ENCODE measurements at regions not wholly inside any gene's neighbourhood (a gene's known extent, or its start where the extent isn't known, plus 50 kb on each side); places are given as distances from the start of the nearest gene placed in this dataset.

DNA sequence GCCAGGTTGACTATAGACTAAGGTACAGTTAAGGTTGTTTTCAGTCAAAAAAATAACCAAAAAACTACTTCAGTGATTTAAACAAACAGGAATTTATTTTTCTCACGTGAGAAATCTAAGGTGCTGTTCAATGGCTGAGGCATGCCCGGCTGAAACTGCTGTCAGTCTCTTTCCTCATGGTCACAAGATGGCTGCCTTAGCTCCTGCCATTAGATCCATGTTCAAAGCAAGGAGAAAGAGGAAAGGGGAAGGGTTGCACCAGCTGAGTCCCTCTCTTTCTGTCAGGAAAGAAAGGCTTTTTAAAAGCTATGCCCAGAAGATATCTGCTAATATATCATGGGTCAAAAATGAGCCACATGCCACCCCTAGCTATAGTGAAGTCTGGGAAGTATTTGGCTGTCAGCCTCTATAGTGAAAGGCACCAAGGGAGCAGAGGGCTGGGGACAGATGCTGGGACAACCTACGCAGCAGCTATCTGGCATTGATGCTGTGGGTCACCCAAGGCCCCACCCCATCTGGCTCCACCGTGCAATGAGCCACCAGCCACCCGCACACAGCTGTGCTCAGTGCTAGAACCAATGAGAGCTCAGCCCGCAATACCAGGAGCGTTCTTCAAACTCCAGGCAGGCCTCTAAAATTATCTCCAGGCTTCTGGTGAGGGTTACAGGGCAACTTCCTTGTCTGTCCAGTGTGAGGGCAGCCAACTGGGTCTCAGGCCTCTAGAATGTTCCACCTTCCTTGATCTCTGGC lies 64.7 kb upstream of the GATA2 start:
- TF ChIP-seq POLR2A (IDR thresholded peaks at IDR 0.05) (no peak), EP300 (IDR thresholded peaks at IDR 0.05) (no peak), POLR2AphosphoS5 (IDR thresholded peaks at IDR 0.05) (no peak)
- TF ChIP-seq, protein P1, sequence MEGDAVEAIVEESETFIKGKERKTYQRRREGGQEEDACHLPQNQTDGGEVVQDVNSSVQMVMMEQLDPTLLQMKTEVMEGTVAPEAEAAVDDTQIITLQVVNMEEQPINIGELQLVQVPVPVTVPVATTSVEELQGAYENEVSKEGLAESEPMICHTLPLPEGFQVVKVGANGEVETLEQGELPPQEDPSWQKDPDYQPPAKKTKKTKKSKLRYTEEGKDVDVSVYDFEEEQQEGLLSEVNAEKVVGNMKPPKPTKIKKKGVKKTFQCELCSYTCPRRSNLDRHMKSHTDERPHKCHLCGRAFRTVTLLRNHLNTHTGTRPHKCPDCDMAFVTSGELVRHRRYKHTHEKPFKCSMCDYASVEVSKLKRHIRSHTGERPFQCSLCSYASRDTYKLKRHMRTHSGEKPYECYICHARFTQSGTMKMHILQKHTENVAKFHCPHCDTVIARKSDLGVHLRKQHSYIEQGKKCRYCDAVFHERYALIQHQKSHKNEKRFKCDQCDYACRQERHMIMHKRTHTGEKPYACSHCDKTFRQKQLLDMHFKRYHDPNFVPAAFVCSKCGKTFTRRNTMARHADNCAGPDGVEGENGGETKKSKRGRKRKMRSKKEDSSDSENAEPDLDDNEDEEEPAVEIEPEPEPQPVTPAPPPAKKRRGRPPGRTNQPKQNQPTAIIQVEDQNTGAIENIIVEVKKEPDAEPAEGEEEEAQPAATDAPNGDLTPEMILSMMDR (IDR thresholded peaks at IDR 0.05), result no peak
- ATAC-seq, result no peak
- Histone ChIP-seq H3K27me3 (peaks cover 74% of the 10 kb centered on the region), H3K4me3 (no peak overlapping the region), H3K36me3 (no peaks in the 10 kb centered on the region), H3K4me1 (peaks cover 0 to 15% (median 0%) of the 10 kb centered on the region in 3 donors), H3K9me3 (peaks cover 0 to 7% (median 0%) of the 10 kb centered on the region in 3 donors), H3K27ac (no peak overlapping the region)
- WGBS, 2 donors (ENCODE audit: low coverage in 1 of 2), result 87 to 91% methylated on average over 4 to 5 of the region's 7 CpGs

DNA sequence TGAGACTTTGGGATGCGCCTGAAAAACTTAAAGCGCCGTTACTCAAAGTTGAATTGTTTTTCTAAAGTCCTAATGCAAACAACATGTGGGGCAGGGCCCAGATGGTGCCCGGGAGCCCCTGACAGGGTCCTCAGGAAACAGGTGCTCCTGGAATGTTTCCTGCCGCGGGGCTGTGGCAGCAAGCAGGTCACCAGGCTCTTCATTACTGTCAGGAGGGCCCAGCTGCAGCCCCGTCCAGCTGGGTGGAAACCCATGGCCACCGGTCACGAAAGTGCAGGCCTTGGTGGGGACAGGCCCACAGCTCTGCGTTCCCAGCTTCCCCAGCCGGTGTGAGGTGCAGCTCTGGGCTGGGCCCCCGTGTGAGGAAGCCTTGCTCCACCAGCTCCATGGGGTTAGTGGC lies 63.9 kb upstream of the GATA2 start:
- H3K36me3 ChIP-seq, result no peaks in the 10 kb centered on the region
- no peak overlapping the region for H3K27ac ChIP-seq
- ATAC-seq, result no peak
- peaks cover 0 to 15% (median 0%) of the 10 kb centered on the region in 3 donors for H3K4me1 ChIP-seq
- WGBS, 2 donors (ENCODE audit: low coverage in 1 of 2), result 76% methylated on average over 3 of the region's 12 CpGs; no CpG with 5 or more reads in 1 of the 2 donors
- H3K9me3 ChIP-seq, result peaks cover 0 to 7% (median 0%) of the 10 kb centered on the region in 3 donors
- H3K4me3 ChIP-seq, result no peak overlapping the region
- TF ChIP-seq POLR2A (IDR thresholded peaks at IDR 0.05) (no peak), EP300 (IDR thresholded peaks at IDR 0.05) (no peak), POLR2AphosphoS5 (IDR thresholded peaks at IDR 0.05) (no peak)
- TF ChIP-seq, protein P1 (IDR thresholded peaks at IDR 0.05), result no peak
- H3K27me3 ChIP-seq, result peaks cover 81% of the 10 kb centered on the region

DNA sequence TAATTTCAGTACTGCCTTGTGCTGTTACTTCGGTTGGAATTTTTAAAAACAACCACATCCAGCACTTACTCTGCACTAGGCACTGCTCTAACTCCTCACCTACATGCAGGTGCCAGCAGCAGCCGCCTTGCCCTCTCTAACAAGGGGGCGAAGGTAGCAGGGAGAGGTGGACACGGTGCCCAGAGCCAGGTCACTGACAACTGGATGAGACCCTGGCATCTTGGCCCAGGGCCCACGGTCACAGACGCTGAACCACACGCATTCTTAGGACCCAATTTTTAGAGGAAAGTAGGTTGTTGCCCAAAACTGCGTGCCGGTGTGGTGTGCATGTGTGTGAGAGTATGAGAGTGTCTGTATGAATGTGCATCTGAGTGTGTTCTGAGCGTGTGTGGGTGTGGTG lies 63.4 kb upstream of the GATA2 start:
- Histone ChIP-seq H3K27ac (peak overlapping the region in 1 of 4 donors; percentile 20), H3K4me1 (peaks cover 0 to 15% (median 0%) of the 10 kb centered on the region in 3 donors), H3K27me3 (peaks cover 86% of the 10 kb centered on the region), H3K9me3 (peaks cover 0 to 7% (median 0%) of the 10 kb centered on the region in 3 donors), H3K36me3 (no peaks in the 10 kb centered on the region), H3K4me3 (no peak overlapping the region)
- 69 to 78% methylated on average over 6 to 10 of the region's 10 CpGs for WGBS, 2 donors (ENCODE audit: low coverage in 1 of 2)
- TF ChIP-seq, protein P1 (IDR thresholded peaks at IDR 0.05), result no peak
- TF ChIP-seq EP300 (IDR thresholded peaks at IDR 0.05) (no peak), POLR2A (IDR thresholded peaks at IDR 0.05) (no peak), POLR2AphosphoS5 (IDR thresholded peaks at IDR 0.05) (no peak)
- ATAC-seq, result no peak

DNA sequence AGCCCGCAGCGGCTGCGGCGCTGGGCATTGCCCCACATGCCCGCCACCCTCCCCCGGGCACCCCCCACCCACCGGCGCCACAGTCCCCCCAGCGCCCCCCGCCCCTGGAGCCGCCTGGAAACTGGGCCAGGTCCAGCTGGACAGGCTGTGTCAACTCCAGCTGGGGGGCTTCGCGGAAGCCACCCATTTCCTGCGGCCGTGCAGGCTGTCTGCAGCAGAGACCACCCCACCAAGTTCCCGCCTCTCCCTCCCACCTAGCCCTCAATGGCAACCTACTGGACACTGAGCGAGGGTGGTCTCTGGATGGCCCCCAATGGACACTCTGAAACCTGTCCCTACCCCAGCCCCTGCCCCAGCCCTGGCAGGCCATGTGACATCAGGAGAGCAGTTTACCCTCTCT lies 62.8 kb upstream of the GATA2 start:
- H3K27me3 ChIP-seq, result peaks cover 85% of the 10 kb centered on the region
- H3K4me1 ChIP-seq, result peaks cover 0 to 15% (median 0%) of the 10 kb centered on the region in 3 donors
- no peak for ATAC-seq
- no peaks in the 10 kb centered on the region for H3K36me3 ChIP-seq
- no peak overlapping the region for H3K4me3 ChIP-seq
- TF ChIP-seq, protein P1 (IDR thresholded peaks at IDR 0.05), result no peak
- TF ChIP-seq POLR2AphosphoS5 (IDR thresholded peaks at IDR 0.05) (no peak), POLR2A (IDR thresholded peaks at IDR 0.05) (no peak), EP300 (IDR thresholded peaks at IDR 0.05) (no peak)
- WGBS, 2 donors (ENCODE audit: low coverage in 1 of 2), result 10% methylated on average over 2 of the region's 17 CpGs; no CpG with 5 or more reads in 1 of the 2 donors
- peaks cover 0 to 7% (median 0%) of the 10 kb centered on the region in 3 donors for H3K9me3 ChIP-seq
- peak overlapping the region in 3 of 4 donors; percentile 20 to 67 (median 38) for H3K27ac ChIP-seq

All from gastroesophageal sphincter (tissue), 4 donors.